Endothelial cell of umbilical vein (primary cell): ENCODE measurements at regions not wholly inside any gene's neighbourhood (a gene's known extent, or its start where the extent isn't known, plus 50 kb on each side); places are given as distances from the start of the nearest gene placed in this dataset.

Experiments
- CTCF ChIP-seq, 2 donors: IDR thresholded peaks; 1 replicate in 1 of 2; 2 replicates in 1 of 2; pipeline ENCODE4 v1.5.1; 2011; ENCODE audit warnings: low read length in 2 of 2, mild to moderate bottlenecking in 2 of 2, moderate library complexity in 2 of 2, control low read depth in 1 of 2, inconsistent platforms in 1 of 2, low read depth in 1 of 2; ENCODE audit not compliant: insufficient read depth in 1 of 2; ENCODE audit errors: extremely low read depth in 1 of 2
- EZH2 ChIP-seq: IDR thresholded peaks from 2 replicates; pipeline ENCODE4 v1.6.1; 2012; ENCODE audit warnings: borderline replicate concordance, low read depth, mild to moderate bottlenecking, moderate library complexity, low read length, inconsistent platforms; ENCODE audit not compliant: severe bottlenecking
- FOS ChIP-seq: IDR thresholded peaks from 2 replicates; pipeline ENCODE4 v1.6.1; 2011; ENCODE audit warnings: mild to moderate bottlenecking, low read length, moderate library complexity, borderline replicate concordance; ENCODE audit not compliant: insufficient read depth
- GATA2 ChIP-seq: IDR thresholded peaks from 2 replicates; pipeline ENCODE4 v1.7.0; 2011; ENCODE audit warnings: low read depth, mild to moderate bottlenecking, moderate library complexity, mixed read lengths, low read length; ENCODE audit not compliant: insufficient read length, insufficient read depth
- JUN ChIP-seq: IDR thresholded peaks from 2 replicates; pipeline ENCODE4 v1.6.1; 2011; ENCODE audit warnings: borderline replicate concordance, low read depth; ENCODE audit not compliant: insufficient read length, insufficient read depth
- MAX ChIP-seq: IDR thresholded peaks from 2 replicates; pipeline ENCODE4 v1.6.1; 2011; ENCODE audit not compliant: insufficient read depth, insufficient read length
- POLR2A ChIP-seq: IDR thresholded peaks from 2 replicates; pipeline ENCODE4 v1.6.1; 2012; ENCODE audit warnings: low read depth, mild to moderate bottlenecking, control low read depth, low read length

- TF ChIP-seq CTCF (IDR thresholded peaks at IDR 0.05; ENCODE audit: extremely low read depth in 1 of 2, insufficient read depth in 1 of 2, low read depth in 1 of 2, low read length in 2 of 2) (no peak), POLR2A (no peak), MAX (no peak), JUN (no peak), EZH2 (no peak), FOS (no peak), GATA2 (no peak)
These were observed 147.7 kb downstream of the SREK1 start for GRCh38 chr5:66291771-66292170.
